Epithelial cell of esophagus (primary cell): ENCODE measurements at regions not wholly inside any gene's neighbourhood (a gene's known extent, or its start where the extent isn't known, plus 50 kb on each side); places are given as distances from the start of the nearest gene placed in this dataset.

ENCODE experiments used
- DNase-seq: peaks from one replicate; pipeline ENCODE4 v3.0.0; 2010; ENCODE audit warnings: low read depth
- H3K4me3 ChIP-seq: 2 replicates; pipeline ENCODE4 v1.5.1; 2011; ENCODE audit warnings: mild to moderate bottlenecking, low read length, control low read depth
- TF ChIP-seq, protein P1 (sequence below): IDR thresholded peaks from 2 replicates; pipeline ENCODE4 v1.5.1; 2011; ENCODE audit warnings: low read depth, mild to moderate bottlenecking, low read length, control low read depth, inconsistent platforms; ENCODE audit not compliant: insufficient read depth; ENCODE audit errors: missing control alignments

DNA sequence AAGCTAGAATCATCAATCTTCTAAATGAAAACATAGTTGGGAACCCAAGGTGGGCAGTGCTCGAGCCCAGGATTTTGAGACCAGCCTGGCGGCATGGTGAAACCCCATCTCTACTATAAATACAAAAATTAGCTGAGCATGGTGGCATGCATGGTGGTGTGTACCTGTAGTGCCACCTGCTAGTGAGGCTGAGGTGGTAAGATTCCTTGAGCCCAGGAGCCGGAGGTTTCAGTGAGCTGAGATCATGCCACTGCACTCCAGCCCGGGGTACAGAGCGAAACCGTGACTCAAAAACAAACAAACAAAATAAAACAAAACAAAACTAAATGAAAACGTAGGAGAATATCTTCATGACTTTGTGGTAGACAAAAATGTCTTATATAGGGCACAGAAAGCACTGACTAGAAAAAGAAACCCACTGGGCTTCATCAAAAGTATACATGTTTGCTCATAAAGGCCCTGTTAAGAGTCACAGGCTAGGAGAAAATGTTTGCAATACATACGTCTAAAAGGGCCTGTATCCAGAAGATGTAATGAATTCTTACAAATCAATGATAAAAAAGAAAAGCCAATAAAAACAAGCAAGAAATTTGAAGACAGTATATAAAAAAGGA is 353.6 kb downstream of the FGF9 start:
- DNase-seq: no peak
- no peak overlapping the region for H3K4me3 ChIP-seq
- TF ChIP-seq, protein P1, sequence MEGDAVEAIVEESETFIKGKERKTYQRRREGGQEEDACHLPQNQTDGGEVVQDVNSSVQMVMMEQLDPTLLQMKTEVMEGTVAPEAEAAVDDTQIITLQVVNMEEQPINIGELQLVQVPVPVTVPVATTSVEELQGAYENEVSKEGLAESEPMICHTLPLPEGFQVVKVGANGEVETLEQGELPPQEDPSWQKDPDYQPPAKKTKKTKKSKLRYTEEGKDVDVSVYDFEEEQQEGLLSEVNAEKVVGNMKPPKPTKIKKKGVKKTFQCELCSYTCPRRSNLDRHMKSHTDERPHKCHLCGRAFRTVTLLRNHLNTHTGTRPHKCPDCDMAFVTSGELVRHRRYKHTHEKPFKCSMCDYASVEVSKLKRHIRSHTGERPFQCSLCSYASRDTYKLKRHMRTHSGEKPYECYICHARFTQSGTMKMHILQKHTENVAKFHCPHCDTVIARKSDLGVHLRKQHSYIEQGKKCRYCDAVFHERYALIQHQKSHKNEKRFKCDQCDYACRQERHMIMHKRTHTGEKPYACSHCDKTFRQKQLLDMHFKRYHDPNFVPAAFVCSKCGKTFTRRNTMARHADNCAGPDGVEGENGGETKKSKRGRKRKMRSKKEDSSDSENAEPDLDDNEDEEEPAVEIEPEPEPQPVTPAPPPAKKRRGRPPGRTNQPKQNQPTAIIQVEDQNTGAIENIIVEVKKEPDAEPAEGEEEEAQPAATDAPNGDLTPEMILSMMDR: no peak

DNA sequence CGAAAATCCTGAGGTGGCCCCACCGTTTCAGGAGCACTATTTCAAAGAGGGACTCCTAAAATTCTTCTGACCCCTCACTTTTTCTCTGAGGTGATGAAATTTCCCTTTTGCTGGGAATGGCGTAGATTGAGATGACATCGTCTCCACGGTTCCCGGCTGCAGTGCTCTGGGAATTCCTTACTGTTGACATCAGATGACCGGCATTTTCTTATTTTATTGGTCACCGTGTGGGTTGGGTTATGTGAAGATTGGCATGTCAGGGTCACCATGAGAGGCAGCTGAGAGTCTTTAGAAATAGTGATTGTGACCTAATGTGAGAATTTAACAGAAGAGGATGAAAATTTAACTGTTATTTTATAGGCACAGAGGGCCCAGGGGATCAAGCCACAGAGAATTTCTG is 356.7 kb downstream of the FGF9 start:
- no peak overlapping the region for H3K4me3 ChIP-seq
- TF ChIP-seq, protein P1: no peak
- no peak for DNase-seq

DNA sequence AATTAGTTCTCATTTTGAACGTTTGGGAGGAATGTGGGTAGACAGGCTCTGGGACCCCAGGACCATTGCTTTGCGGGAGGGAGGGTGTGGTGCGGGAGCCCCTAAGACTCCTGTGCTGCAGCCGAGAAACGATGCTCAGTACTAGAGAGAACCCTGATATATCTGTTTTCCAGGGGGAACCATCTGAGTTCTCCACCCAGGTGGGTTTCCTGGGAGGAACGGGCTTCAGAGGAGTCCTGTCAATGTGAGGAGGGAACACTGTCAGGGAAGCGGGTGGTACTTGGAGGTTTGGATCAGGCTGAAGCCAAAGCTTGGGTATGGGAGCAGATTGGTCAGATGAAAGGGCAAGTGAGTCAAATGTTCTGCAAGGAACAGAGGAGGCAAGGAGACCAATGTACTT is 358.0 kb downstream of the FGF9 start:
- H3K4me3 ChIP-seq: no peak overlapping the region
- DNase-seq: no peak
- TF ChIP-seq, protein P1: no peak

DNA sequence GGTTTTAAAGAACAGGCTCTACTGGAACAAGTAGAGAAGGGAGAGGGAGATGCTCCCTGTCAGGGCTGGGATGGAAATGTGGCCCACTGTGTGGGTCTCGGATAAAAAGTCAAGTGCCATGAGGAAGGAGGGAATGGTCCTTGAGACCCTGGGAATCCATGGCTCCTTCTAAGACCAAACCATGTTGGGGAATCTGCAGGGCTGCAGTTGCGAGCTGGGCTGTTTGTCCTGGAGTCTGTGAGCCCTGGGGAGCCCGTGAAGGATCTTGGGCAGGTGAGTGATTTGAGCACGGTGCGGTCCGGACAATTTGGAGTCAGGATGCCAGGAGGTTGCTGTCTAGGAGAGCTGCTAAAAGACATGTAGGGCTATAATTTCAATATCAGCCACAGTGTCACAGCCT is 359.4 kb downstream of the FGF9 start:
- no peak overlapping the region for H3K4me3 ChIP-seq
- no peak for DNase-seq
- TF ChIP-seq, protein P1: no peak

DNA sequence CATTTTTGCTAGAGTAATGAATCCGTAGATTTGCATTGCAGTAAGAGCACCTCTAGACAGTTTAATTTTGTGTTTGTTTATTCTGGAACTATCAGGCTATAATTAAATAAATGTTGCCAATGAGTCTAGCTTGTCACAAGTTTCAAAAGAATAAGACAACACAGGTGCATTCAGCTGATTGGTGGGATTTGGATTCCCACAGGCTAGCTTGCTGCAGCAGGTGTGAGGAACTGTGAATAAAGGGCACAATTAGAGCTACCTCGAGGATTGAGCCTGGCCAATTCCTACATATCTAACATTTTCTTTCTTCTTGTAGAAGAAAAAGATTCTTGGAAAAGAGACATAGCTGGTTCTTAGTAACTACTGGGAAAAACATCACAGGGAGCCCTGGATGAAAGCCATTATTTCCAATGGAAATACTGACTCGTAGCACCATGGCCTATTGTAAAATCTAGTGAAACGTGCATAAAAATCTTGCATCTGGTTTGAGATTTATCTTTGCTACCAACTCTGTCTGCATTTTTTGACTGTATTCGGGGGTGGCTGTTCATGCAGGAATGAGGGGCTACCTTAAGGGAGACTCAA is 360.9 kb downstream of the FGF9 start:
- TF ChIP-seq, protein P1: no peak
- no peak for DNase-seq
- no peak overlapping the region for H3K4me3 ChIP-seq

DNA sequence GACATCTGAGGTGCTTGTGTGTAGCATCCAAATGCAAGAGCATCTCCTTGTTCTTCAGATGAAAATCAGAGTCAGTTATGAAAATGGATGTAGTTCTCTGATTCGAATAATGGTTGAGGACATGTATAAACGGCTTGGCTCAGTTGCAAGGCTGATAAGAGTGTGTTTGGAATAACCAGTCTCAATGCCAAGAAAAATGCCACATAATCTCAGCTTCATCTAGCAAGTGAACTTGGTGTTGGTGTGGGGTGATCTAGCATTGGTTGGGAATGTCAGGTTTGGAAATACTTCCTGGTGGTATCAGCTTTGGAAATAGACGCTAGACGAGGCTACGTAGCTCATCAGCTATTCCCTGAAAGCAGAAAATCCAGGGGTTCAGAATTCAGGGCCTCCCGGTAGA is 362.0 kb downstream of the FGF9 start:
- H3K4me3 ChIP-seq: no peak overlapping the region
- TF ChIP-seq, protein P1: no peak
- DNase-seq: no peak

DNA sequence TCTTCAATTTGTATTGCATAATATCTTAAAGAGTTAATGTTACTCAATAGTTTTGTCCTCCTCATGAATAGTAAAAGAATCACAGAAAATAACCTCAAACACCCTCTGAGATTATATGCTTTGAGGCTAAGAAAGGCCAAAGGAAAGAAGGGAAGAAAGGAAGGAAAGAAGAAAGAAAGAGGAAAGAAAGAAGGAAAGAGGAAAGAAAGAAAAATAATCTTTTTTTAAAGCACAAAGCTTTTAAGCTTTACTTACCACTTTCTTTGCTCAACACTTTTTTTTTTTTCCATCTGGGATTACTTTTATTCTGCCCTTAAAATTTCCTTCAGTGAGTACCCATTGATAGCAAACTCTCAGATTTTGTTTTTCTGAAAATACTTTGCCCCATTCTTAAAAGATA is 369.1 kb downstream of the FGF9 start:
- TF ChIP-seq, protein P1: no peak
- no peak overlapping the region for H3K4me3 ChIP-seq
- DNase-seq: no peak
